Spleen (tissue), 11 donors: ENCODE measurements at regions not wholly inside any gene's neighbourhood (a gene's known extent, or its start where the extent isn't known, plus 50 kb on each side); places are given as distances from the start of the nearest gene placed in this dataset.
"Not testable (repeated sequence)": the region's sequence is repeated elsewhere in the genome, so short reads cannot be mapped to it uniquely, and the experiment has no call there.

ENCODE experiments used
- DNase-seq: peaks from one replicate; pipeline ENCODE4 v3.0.0-alpha.2; 2020
- H3K27ac ChIP-seq, 8 donors: fragments of 200-600 bp; sonication (generic) in 7 of 8; 1 replicate in 4 of 8; 2 replicates in 4 of 8; pipeline versions ENCODE4 v1.5.0 to v1.8.0; 2016 to 2021; ENCODE audit warnings: inconsistent platforms in 4 of 8, mild to moderate bottlenecking in 4 of 8, moderate library complexity in 1 of 8
- H3K27me3 ChIP-seq, 7 donors: fragments of 200-600 bp; sonication (generic) in 6 of 7; replicated peaks in 1 of 7; 1 replicate in 4 of 7; 2 replicates in 3 of 7; pipeline versions ENCODE4 v1.5.0 to v1.8.0; 2016 to 2021; ENCODE audit warnings: inconsistent platforms in 3 of 7, mild to moderate bottlenecking in 1 of 7
- H3K36me3 ChIP-seq, 6 donors: fragments of 200-600 bp; sonication (generic) in 5 of 6; 1 replicate in 4 of 6; 2 replicates in 2 of 6; pipeline versions ENCODE4 v1.5.0 to v1.8.0; 2016 to 2021; ENCODE audit warnings: inconsistent platforms in 2 of 6
- H3K4me1 ChIP-seq, 6 donors: fragments of 200-600 bp; sonication (generic) in 5 of 6; 1 replicate in 3 of 6; 2 replicates in 3 of 6; pipeline versions ENCODE4 v1.5.0 to v1.8.0; 2016 to 2021; ENCODE audit warnings: inconsistent platforms in 3 of 6
- H3K4me3 ChIP-seq, 8 donors: fragments of 200-600 bp; sonication (generic) in 7 of 8; 1 replicate in 4 of 8; 2 replicates in 4 of 8; pipeline versions ENCODE4 v1.5.0 to v1.8.0; 2016 to 2021; ENCODE audit warnings: inconsistent platforms in 4 of 8, mild to moderate bottlenecking in 4 of 8, moderate library complexity in 2 of 8
- H3K9me3 ChIP-seq, 8 donors: fragments of 200-600 bp; sonication (generic) in 7 of 8; 1 replicate in 4 of 8; 2 replicates in 4 of 8; pipeline versions ENCODE4 v1.5.0 to v1.8.0; 2016 to 2021; ENCODE audit warnings: inconsistent platforms in 4 of 8
- POLR2A ChIP-seq, 3 donors: fragments of 450-650 bp; IDR thresholded peaks; one replicate each; pipeline ENCODE4 v1.5.1; 2017; ENCODE audit warnings: antibody characterized with exemption in 3 of 3, mild to moderate bottlenecking in 1 of 3
- POLR2AphosphoS5 ChIP-seq, 3 donors: sonication (generic); formaldehyde crosslinking; IDR thresholded peaks; one replicate each; pipeline ENCODE4 v1.5.1; 2017; ENCODE audit warnings: antibody characterized with exemption in 3 of 3
- WGBS, 5 donors: extraction: QIAGEN DNeasy Blood & Tissue Kit in 3 of 5; methylation state at CpG; one replicate each; pipeline versions ENCODE4 v1.1.5 to v1.1.7; 2013 to 2018; 5-methylcytosine and 5-hydroxymethylcytosine counted together
- intact Hi-C: fragments of 100-400 bp; cut with DNase I; formaldehyde crosslinking; loops from one replicate; pipeline ENCODE4 v1.15.0; 2023; ENCODE audit warnings: low total_unique reads
- TF ChIP-seq, protein P1 (sequence below), 11 experiments: fragments of 200-600 bp in 7 of 11; fragments of 450-650 bp in 4 of 11; sonication (generic) in 4 of 11; IDR thresholded peaks in 8 of 11; conservative IDR thresholded peaks in 3 of 11; 1 replicate in 7 of 11; 2 replicates in 4 of 11; pipeline versions ENCODE4 v1.4.0 to v1.8.0; 2016 to 2021; ENCODE audit warnings: antibody characterized with exemption in 11 of 11, inconsistent platforms in 4 of 11, mild to moderate bottlenecking in 1 of 11
- donor health status: healthy with polysubstance abuse.
- donor health status: DM: no; HTN: no; CAD: no; lungs with moderate emphysema.
- donor health status: DM: no; HTN: no; CAD: no.
- donor health status: Bipolar disorder and iron deficiency.
- donor health status: healthy.
- donor health status: DM: no; HTN: no; CAD: no.
- donor health status: DM: yes; HTN: yes; CAD: no.

DNA sequence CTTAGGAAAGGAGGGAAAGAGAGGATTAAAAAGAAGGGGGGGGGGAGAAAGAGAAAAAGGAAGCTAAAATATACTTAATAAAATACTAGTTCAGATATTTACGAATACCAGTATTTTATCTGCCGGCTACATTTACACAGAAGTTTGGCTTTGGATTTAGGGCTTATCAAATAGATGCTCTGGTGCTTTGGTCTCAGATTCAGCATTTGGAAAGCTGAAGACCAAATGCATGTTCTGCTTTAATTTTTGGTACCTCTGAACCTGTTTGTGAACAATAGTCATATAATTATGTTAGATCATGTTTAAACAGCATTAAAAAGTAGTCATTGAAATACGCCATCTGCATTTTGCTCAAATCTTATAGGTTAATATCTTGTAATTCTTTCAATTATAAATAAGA is 786.0 kb upstream of the CITED2 start:
- no peaks in the 10 kb centered on the region for H3K27me3 ChIP-seq
- H3K9me3 ChIP-seq: no peaks in the 10 kb centered on the region
- no peaks in the 10 kb centered on the region for H3K4me1 ChIP-seq
- WGBS, 5 donors: 79 to 97% (median 97%) methylated on average over 3 of the region's 3 CpGs
- intact Hi-C loops: no loop called here
- TF ChIP-seq POLR2AphosphoS5 (IDR thresholded peaks at IDR 0.05) (no peak), POLR2A (IDR thresholded peaks at IDR 0.05) (no peak)
- TF ChIP-seq, protein P1, sequence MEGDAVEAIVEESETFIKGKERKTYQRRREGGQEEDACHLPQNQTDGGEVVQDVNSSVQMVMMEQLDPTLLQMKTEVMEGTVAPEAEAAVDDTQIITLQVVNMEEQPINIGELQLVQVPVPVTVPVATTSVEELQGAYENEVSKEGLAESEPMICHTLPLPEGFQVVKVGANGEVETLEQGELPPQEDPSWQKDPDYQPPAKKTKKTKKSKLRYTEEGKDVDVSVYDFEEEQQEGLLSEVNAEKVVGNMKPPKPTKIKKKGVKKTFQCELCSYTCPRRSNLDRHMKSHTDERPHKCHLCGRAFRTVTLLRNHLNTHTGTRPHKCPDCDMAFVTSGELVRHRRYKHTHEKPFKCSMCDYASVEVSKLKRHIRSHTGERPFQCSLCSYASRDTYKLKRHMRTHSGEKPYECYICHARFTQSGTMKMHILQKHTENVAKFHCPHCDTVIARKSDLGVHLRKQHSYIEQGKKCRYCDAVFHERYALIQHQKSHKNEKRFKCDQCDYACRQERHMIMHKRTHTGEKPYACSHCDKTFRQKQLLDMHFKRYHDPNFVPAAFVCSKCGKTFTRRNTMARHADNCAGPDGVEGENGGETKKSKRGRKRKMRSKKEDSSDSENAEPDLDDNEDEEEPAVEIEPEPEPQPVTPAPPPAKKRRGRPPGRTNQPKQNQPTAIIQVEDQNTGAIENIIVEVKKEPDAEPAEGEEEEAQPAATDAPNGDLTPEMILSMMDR (IDR thresholded peaks at IDR 0.05 in 8 of 11, conservative IDR thresholded peaks at IDR 0.05 in 3 of 11): no peak
- DNase-seq: no peak
- H3K36me3 ChIP-seq: no peaks in the 10 kb centered on the region
- H3K27ac ChIP-seq: no peak overlapping the region
- no peak overlapping the region for H3K4me3 ChIP-seq

DNA sequence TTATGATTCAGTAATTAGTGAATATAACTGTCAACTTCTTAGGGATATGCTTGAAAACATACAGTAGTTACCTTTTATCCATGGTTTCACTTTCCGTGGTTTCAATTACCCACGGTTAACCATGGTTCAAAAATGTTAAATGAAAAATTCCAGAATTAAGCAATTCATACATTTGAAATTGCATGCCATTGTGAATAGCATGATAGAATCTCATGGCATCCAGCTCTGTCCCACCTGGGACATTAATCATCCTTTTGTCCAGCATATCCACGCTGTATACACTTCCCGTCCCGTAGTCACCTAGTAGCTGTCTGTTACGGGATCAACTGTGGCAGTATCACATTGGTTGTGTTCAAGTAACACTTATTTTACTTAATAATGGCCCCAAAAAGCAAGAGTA is 781.7 kb upstream of the CITED2 start:
- TF ChIP-seq POLR2AphosphoS5 (IDR thresholded peaks at IDR 0.05) (no peak), POLR2A (IDR thresholded peaks at IDR 0.05) (no peak)
- TF ChIP-seq, protein P1 (IDR thresholded peaks at IDR 0.05 in 8 of 11, conservative IDR thresholded peaks at IDR 0.05 in 3 of 11): no peak
- intact Hi-C loops: no loop called here
- H3K4me3 ChIP-seq: no peak overlapping the region
- H3K36me3 ChIP-seq: no peaks in the 10 kb centered on the region
- H3K9me3 ChIP-seq: peaks cover 0 to 13% (median 0%) of the 10 kb centered on the region in 8 donors
- 90 to 95% (median 94%) methylated on average over 6 of the region's 6 CpGs for WGBS, 5 donors
- no peak for DNase-seq
- no peaks in the 10 kb centered on the region for H3K27me3 ChIP-seq
- no peak overlapping the region for H3K27ac ChIP-seq
- H3K4me1 ChIP-seq: no peaks in the 10 kb centered on the region

DNA sequence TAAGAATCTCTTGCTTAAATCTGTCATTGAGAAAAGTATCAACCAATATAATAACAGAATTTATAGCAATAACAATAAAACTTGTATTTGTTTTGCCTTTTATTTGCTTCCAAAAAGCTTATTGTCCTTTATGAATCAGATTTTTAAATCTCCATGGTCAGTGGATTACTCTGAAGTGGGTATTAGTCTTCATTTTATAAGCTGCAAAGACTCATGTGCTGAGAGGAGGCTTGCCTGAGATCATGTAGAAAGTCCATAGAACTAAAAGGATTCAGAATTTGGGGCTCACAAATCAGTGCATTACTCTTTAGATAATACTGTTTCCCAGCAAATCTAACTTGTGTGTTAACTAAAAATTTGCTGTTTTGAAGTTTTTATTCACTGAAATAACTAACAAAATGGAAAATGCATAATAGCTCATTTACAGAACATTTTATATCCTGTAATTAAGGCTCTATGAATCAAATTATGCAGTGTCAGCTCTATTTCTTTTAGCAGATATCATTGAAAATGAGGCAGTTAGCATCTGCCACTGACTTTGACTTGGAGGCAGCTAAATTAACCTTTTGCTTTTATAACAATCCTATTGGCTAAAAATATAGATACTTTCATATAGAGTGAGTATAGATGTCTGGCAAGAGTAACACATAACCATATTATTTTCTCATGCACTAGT is 781.1 kb upstream of the CITED2 start:
- H3K36me3 ChIP-seq: no peaks in the 10 kb centered on the region
- peaks cover 0 to 13% (median 0%) of the 10 kb centered on the region in 8 donors for H3K9me3 ChIP-seq
- H3K27me3 ChIP-seq: no peaks in the 10 kb centered on the region
- H3K4me3 ChIP-seq: no peak overlapping the region
- DNase-seq: no peak
- no peaks in the 10 kb centered on the region for H3K4me1 ChIP-seq
- H3K27ac ChIP-seq: no peak overlapping the region
- intact Hi-C loops: no loop called here
- TF ChIP-seq POLR2AphosphoS5 (IDR thresholded peaks at IDR 0.05) (no peak), POLR2A (IDR thresholded peaks at IDR 0.05) (no peak)
- TF ChIP-seq, protein P1 (IDR thresholded peaks at IDR 0.05 in 8 of 11, conservative IDR thresholded peaks at IDR 0.05 in 3 of 11): no peak

DNA sequence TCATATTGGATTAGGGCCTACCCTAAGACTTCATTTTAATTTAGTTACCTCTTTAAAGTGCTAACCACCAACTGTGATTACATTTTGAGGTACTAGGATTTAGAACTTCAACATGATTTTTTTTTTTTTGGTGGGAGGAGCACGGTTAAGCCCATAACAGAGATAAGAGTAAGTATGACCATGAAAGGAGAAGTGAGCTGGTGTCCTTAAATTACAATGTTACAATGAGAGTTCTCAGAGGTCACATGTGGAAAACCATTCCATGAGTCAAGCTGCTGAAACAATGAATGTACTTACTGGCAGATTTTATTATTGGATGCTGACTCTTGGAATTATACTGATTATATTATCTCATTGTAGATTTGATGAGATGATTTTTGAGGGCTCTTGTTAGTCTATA is 779.3 kb upstream of the CITED2 start:
- WGBS, 5 donors: 50 to 83% (median 71%) methylated on average over 1 of the region's 1 CpG
- intact Hi-C loops: no loop called here
- Histone ChIP-seq H3K4me3 (no peak overlapping the region), H3K27me3 (no peaks in the 10 kb centered on the region), H3K9me3 (peaks cover 0 to 13% (median 0%) of the 10 kb centered on the region in 8 donors), H3K27ac (no peak overlapping the region), H3K36me3 (no peaks in the 10 kb centered on the region), H3K4me1 (no peaks in the 10 kb centered on the region)
- DNase-seq: no peak
- TF ChIP-seq, protein P1 (IDR thresholded peaks at IDR 0.05 in 8 of 11, conservative IDR thresholded peaks at IDR 0.05 in 3 of 11): no peak
- no peak for TF ChIP-seq POLR2AphosphoS5 (IDR thresholded peaks at IDR 0.05)
- no peak for TF ChIP-seq POLR2A (IDR thresholded peaks at IDR 0.05)

DNA sequence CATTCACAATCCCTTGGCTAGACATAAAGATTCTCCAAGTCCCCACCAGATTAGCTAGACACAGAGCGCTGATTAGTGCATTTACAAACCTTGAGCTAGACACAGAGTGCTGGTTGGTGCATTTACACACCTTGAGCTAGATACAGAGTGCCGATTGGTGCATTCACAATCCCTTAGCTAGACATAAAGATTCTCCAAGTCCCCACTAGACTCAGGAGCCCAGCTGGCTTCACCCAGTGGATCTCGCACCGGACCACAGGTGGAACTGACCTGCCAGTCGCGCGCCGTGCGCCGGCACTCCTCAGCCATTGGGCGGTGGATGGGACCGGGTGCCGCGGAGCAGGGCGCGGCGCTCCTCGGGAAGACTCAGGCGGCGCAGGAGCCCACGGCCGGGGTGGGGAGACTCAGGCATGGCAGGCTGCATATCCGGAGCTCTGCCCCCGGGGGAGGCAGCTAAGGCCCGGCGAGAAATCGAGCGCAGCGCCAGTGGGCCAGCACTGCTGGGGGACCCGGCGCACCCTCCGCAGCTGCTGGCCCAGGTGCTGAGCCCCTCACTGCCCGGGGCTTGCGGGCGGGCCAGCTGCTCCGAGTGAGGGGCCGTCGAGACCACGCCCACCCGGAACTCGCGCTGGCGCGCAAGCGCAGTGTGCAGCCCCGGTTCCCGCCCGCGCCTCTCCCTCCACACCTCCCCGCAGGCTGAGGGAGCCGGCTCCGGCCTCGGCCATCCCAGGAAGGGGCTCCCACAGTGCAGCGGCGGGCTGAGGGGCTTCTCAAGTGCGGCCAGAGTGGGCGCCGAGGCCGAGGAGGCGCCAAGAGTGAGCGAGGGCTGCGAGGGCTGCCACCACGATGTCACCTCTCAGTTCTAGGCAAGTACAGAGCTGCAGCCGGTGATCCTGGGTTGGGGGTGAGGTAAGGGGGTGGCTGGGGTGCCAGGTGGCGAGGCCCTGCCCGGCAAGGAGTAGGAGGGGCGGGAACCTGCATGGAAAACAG is 773.7 kb upstream of the CITED2 start:
- H3K9me3 ChIP-seq: peaks cover 0 to 19% (median 6%) of the 10 kb centered on the region in 8 donors
- H3K36me3 ChIP-seq, H3K27me3 ChIP-seq, H3K27ac ChIP-seq, H3K4me1 ChIP-seq, intact Hi-C loops, H3K4me3 ChIP-seq: not testable (repeated sequence)
- WGBS, 5 donors: 95 to 98% (median 96%) methylated on average over 43 to 67 of the region's 67 CpGs
- DNase-seq: peak; percentile 75
